ENCODE measurements at regions not wholly inside any gene's neighbourhood (a gene's known extent, or its start where the extent isn't known, plus 50 kb on each side); places are given as distances from the start of the nearest gene placed in this dataset.
"Not testable (repeated sequence)": the region's sequence is repeated elsewhere in the genome, so short reads cannot be mapped to it uniquely, and the experiment has no call there.

GRCh38 chr15:20372416-20372815, 169.2 kb downstream of the GOLGA6L6 start:
- TF ChIP-seq POLR2A, CTCF (IDR thresholded peaks at IDR 0.05): not testable (repeated sequence)
